B cell (primary cell): ENCODE measurements at regions not wholly inside any gene's neighbourhood (a gene's known extent, or its start where the extent isn't known, plus 50 kb on each side); places are given as distances from the start of the nearest gene placed in this dataset.

ENCODE experiments used
- ATAC-seq: fragments of 200-7000 bp; cut with Tn5 transposase; one replicate; pipeline ENCODE4 v1.10.0; 2021; ENCODE audit warnings: low read depth, mild to moderate bottlenecking, moderate number of reproducible peaks, moderate library complexity
- CTCF ChIA-PET: fragments of 350-600 bp; sonication (Branson Sonifier 250); formaldehyde crosslinking; loops from one replicate; lab custom pipeline; 2021; ENCODE audit warnings: antibody characterized with exemption, inconsistent platforms; lab: Charles Lee
- POLR2A ChIA-PET: fragments of 350-600 bp; sonication (Branson Sonifier 250); formaldehyde crosslinking; loops from one replicate; lab custom pipeline; 2021; ENCODE audit warnings: antibody characterized with exemption; lab: Charles Lee
- DNase-seq: peaks from one replicate; pipeline ENCODE4 v3.0.0; 2013
- H2AFZ ChIP-seq: 2 replicates; pipeline ENCODE4 v1.6.1; 2012; ENCODE audit warnings: mild to moderate bottlenecking, low read depth, low read length; ENCODE audit not compliant: insufficient read depth, poor library complexity, severe bottlenecking
- H3K27ac ChIP-seq, 2 donors: 1 replicate in 1 of 2; 2 replicates in 1 of 2; pipeline ENCODE4 v1.5.1; 2012 to 2013; ENCODE audit warnings: low read length in 2 of 2, mild to moderate bottlenecking in 2 of 2, moderate library complexity in 1 of 2
- H3K27me3 ChIP-seq, 4 experiments: fragments of 200-600 bp in 1 of 4; sonication (generic) in 1 of 4; replicated peaks in 1 of 4; 1 replicate in 2 of 4; 2 replicates in 2 of 4; pipeline versions ENCODE4 v1.6.1 to v1.7.0; 2013 to 2016; ENCODE audit warnings: low read length in 3 of 4, mild to moderate bottlenecking in 2 of 4, mixed read lengths in 1 of 4, moderate library complexity in 1 of 4; ENCODE audit not compliant: insufficient read depth in 4 of 4, control insufficient read depth in 3 of 4; ENCODE audit errors: control extremely low read depth in 1 of 4
- H3K36me3 ChIP-seq, 2 experiments: replicated peaks in 1 of 2; 1 replicate in 1 of 2; 2 replicates in 1 of 2; pipeline versions ENCODE4 v1.6.1 to v1.7.1; 2013; ENCODE audit warnings: low read length in 1 of 2; ENCODE audit not compliant: insufficient read depth in 2 of 2, control insufficient read depth in 1 of 2; ENCODE audit errors: control extremely low read depth in 1 of 2, extremely low read depth in 1 of 2
- H3K4me1 ChIP-seq, 2 donors: fragments of 200-600 bp in 1 of 2; sonication (generic) in 1 of 2; 1 replicate in 1 of 2; 2 replicates in 1 of 2; pipeline versions ENCODE4 v1.5.1 to v1.6.1; 2013 to 2017; ENCODE audit warnings: low read length in 2 of 2; ENCODE audit not compliant: control insufficient read depth in 2 of 2, insufficient read depth in 2 of 2
- H3K4me2 ChIP-seq: replicated peaks from 2 replicates; pipeline ENCODE3; 2012; ENCODE audit warnings: mild to moderate bottlenecking, low read depth, low read length; ENCODE audit not compliant: poor library complexity, severe bottlenecking
- H3K4me3 ChIP-seq, 5 experiments: fragments of 200-600 bp in 1 of 5; sonication (generic) in 1 of 5; 1 replicate in 3 of 5; 2 replicates in 2 of 5; pipeline versions ENCODE4 v1.5.1 to v1.7.0; 2011 to 2016; ENCODE audit warnings: low read length in 4 of 5, mild to moderate bottlenecking in 4 of 5, low read depth in 2 of 5, control low read depth in 1 of 5, moderate library complexity in 1 of 5; ENCODE audit not compliant: insufficient read depth in 1 of 5; ENCODE audit errors: control extremely low read depth in 1 of 5, extremely low read depth in 1 of 5
- H3K79me2 ChIP-seq: fragments of 200-600 bp; sonication (generic); one replicate; pipeline ENCODE4 v1.6.0; 2016; ENCODE audit warnings: low read length; ENCODE audit not compliant: control insufficient read depth, insufficient read depth
- H3K9ac ChIP-seq: fragments of 200-600 bp; sonication (generic); 2 replicates; pipeline ENCODE4 v1.6.1; 2017; ENCODE audit warnings: mild to moderate bottlenecking, low read length, moderate library complexity
- H3K9me3 ChIP-seq, 3 donors: one replicate each; pipeline versions ENCODE4 v1.6.1 to v1.7.1; 2013; ENCODE audit warnings: low read length in 2 of 3; ENCODE audit not compliant: control insufficient read depth in 2 of 3, insufficient read depth in 1 of 3; ENCODE audit errors: control extremely low read depth in 1 of 3
- H4K20me1 ChIP-seq: 2 replicates; pipeline ENCODE4 v1.6.0; 2012; ENCODE audit warnings: mild to moderate bottlenecking, low read length; ENCODE audit not compliant: insufficient read depth, control insufficient read depth, poor library complexity, severe bottlenecking
- H3K27ac Mint-ChIP-seq: one replicate; pipeline ENCODE4 v1.8.0; 2021; ENCODE audit warnings: mixed read lengths
- H3K27me3 Mint-ChIP-seq: one replicate; pipeline ENCODE4 v1.8.0; 2021; ENCODE audit warnings: mixed read lengths
- H3K4me1 Mint-ChIP-seq: one replicate; pipeline ENCODE4 v1.8.0; 2021; ENCODE audit warnings: mixed read lengths
- H3K4me3 Mint-ChIP-seq: one replicate; pipeline ENCODE4 v1.8.0; 2021; ENCODE audit warnings: mixed read lengths
- H3K9me3 Mint-ChIP-seq: one replicate; pipeline ENCODE4 v1.8.0; 2022; ENCODE audit warnings: mixed read lengths; ENCODE audit not compliant: insufficient read depth
- CTCF ChIP-seq: fragments of 200-600 bp; IDR thresholded peaks from one replicate; pipeline ENCODE4 v1.8.0; 2022; ENCODE audit warnings: antibody characterized with exemption, mild to moderate bottlenecking
- EZH2 ChIP-seq: IDR thresholded peaks from 2 replicates; pipeline ENCODE4 v1.6.1; 2012; ENCODE audit warnings: borderline replicate concordance, low read depth, mild to moderate bottlenecking, moderate library complexity, low read length; ENCODE audit not compliant: insufficient read depth, poor library complexity, severe bottlenecking
- WGBS: methylation state at CpG from one replicate; pipeline ENCODE4 v1.1.5; 2013; ENCODE audit warnings: missing lambda C conversion rate; ENCODE audit not compliant: insufficient coverage; 5-methylcytosine and 5-hydroxymethylcytosine counted together
- intact Hi-C: fragments of 100-400 bp; cut with micrococcal nuclease; formaldehyde crosslinking; loops from one replicate; pipeline ENCODE4 v1.10.0; 2022

GRCh38 chr7:155138204-155138603, 68.1 kb downstream of the HTR5A start:
- ATAC-seq (no peak), DNase-seq (no peak)
- no peaks in the 10 kb centered on the region for H3K9me3 ChIP-seq
- no peak overlapping the region for H3K4me3 ChIP-seq
- Mint-ChIP-seq H3K4me1 (no peaks in the 10 kb centered on the region), H3K9me3 (no peaks in the 10 kb centered on the region), H3K27ac (no peak overlapping the region), H3K27me3 (peaks cover 26% of the 10 kb centered on the region), H3K4me3 (no peak overlapping the region)
- no peak overlapping the region for H3K9ac ChIP-seq
- ChIA-PET CTCF (no interaction called here), POLR2A (no interaction called here)
- WGBS = 78% methylated on average over 2 of the region's 4 CpGs
- no peaks in the 10 kb centered on the region for H4K20me1 ChIP-seq
- intact Hi-C loops = no loop called here
- no peak overlapping the region for H2AFZ ChIP-seq
- TF ChIP-seq CTCF (no peak), EZH2 (no peak)
- H3K79me2 ChIP-seq = no peaks in the 10 kb centered on the region
- H3K36me3 ChIP-seq = no peaks in the 10 kb centered on the region
- H3K27ac ChIP-seq = no peak overlapping the region
- no peak overlapping the region for H3K4me2 ChIP-seq
- H3K4me1 ChIP-seq = no peaks in the 10 kb centered on the region
- peaks cover 0 to 6% (median 0%) of the 10 kb centered on the region in 4 experiments for H3K27me3 ChIP-seq

GRCh38 chr7:155141562-155141961, 71.4 kb downstream of the HTR5A start:
- no peaks in the 10 kb centered on the region for H3K9me3 Mint-ChIP-seq
- TF ChIP-seq CTCF (no peak), EZH2 (no peak)
- H3K4me1 ChIP-seq = no peaks in the 10 kb centered on the region
- no peaks in the 10 kb centered on the region for H3K4me1 Mint-ChIP-seq
- H3K27me3 ChIP-seq = peaks cover 0 to 6% (median 2%) of the 10 kb centered on the region in 4 experiments
- H3K9me3 ChIP-seq = no peaks in the 10 kb centered on the region
- H3K27ac ChIP-seq = no peak overlapping the region
- ChIA-PET POLR2A (no interaction called here), CTCF (no interaction called here)
- DNase-seq (no peak), ATAC-seq (no peak)
- no peak overlapping the region for H3K4me3 ChIP-seq
- peaks cover 42% of the 10 kb centered on the region for H3K27me3 Mint-ChIP-seq
- H2AFZ ChIP-seq = no peak overlapping the region
- WGBS = 37% methylated on average over 5 of the region's 5 CpGs
- H3K4me2 ChIP-seq = no peak overlapping the region
- H4K20me1 ChIP-seq = no peaks in the 10 kb centered on the region
- no peak overlapping the region for H3K27ac Mint-ChIP-seq
- no peak overlapping the region for H3K4me3 Mint-ChIP-seq
- H3K36me3 ChIP-seq = no peaks in the 10 kb centered on the region
- no peaks in the 10 kb centered on the region for H3K79me2 ChIP-seq
- H3K9ac ChIP-seq = no peak overlapping the region
- intact Hi-C loops = no loop called here
